HG02885 (cell line): ENCODE measurements at regions not wholly inside any gene's neighbourhood (a gene's known extent, or its start where the extent isn't known, plus 50 kb on each side); places are given as distances from the start of the nearest gene placed in this dataset.
"Not testable (repeated sequence)": the region's sequence is repeated elsewhere in the genome, so short reads cannot be mapped to it uniquely, and the experiment has no call there.

Experiments used
- ATAC-seq: cut with Tn5 transposase; IDR thresholded peaks from one replicate; pipeline ENCODE4 v1.9.1; 2021; ENCODE audit warnings: mild to moderate bottlenecking; ENCODE audit not compliant: unreplicated experiment, poor library complexity

DNA sequence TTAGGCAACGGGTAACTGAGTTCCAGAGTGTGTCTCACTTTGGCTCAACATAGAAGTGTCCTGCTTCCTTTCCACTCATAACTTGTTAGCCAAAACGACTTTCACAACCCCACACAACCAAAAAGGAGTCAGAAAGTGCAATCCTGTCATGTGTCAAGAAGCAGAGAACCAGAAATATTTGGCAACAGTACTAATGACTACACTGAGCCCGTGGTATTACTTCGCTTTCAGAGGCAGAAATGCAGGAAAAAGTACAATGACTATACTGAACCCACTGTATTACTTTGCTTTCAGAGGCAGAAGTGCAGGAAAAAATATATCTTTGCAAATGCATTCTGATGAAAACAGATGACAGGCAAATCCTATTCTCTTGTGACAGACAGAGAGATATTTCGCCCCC lies 484.6 kb downstream of the KIF2B start:
- ATAC-seq = no peak

DNA sequence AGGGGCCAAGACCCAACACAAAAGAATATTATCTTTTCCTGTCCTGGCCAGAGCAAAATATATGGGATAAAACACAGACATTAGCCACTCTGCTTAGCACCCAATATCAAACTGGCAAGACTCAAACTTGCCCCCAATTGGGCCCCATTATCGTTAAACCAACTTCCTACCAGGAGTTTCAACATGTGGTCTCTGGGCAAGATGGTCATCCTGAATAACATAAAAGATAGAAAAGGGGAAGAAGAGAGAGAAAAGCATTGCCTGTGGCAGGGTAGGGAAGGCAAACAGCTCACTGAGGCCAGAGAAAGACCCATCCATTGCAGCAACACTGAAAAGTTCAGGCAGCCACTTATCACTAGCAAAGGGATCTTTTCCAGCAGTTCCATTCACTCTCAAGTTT lies 502.1 kb downstream of the KIF2B start:
- no peak for ATAC-seq

DNA sequence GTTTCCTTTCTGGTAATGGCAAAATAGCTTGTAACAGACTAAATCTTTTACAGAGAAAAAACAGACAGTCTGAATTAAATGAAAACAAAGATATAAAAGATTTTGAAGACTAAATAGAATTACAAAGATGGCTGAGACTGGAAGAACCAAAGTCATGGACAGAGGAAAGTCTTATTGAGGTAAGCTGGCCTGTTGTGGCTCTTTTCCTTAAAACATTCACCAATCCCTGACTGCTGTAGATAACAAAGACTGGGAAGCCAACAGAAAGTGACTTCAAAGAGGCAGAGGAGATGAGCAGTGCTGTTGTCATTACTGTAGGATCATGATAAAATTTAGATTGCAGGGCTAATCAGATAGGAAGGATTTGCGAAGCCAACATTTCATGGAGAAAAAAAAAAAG lies 517.0 kb downstream of the KIF2B start:
- no peak for ATAC-seq

DNA sequence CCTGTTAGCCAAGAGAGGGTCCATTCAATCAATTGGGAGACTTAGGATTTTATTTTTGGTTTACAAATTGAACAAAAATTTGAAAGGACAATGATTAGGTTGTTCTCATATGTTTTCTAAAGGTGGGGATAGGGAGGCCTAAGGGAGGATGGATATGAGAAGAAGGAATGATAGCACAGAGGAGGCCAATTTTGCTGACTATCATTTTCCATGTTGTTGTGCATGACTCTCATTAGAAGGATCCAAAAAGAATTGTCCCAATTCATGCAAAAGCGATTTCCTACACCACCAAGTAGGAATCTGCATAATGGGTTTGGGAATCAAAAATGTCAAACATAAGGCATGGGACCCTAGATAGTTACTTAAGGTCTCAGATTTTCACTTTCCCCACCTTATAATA lies 524.8 kb downstream of the KIF2B start:
- no peak for ATAC-seq

DNA sequence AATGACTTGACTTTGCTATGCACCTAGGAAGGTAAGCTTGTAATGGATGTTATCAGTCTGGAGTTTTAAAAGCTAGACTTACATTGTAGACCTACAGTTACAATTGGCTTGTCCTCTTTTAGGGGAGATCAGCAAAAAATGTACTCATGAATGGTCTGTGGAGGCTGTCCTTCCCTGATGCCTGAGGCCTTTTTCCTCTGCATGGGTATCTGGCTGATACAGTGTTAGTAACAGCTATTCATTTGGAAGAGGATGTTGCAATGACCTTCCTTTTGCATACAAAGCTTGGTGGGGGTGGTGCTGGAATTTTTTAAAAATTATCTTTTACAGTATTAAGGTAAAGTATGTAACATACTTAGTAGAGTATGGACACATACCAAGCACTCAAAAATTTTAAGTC lies 525.5 kb downstream of the KIF2B start:
- ATAC-seq = no peak

DNA sequence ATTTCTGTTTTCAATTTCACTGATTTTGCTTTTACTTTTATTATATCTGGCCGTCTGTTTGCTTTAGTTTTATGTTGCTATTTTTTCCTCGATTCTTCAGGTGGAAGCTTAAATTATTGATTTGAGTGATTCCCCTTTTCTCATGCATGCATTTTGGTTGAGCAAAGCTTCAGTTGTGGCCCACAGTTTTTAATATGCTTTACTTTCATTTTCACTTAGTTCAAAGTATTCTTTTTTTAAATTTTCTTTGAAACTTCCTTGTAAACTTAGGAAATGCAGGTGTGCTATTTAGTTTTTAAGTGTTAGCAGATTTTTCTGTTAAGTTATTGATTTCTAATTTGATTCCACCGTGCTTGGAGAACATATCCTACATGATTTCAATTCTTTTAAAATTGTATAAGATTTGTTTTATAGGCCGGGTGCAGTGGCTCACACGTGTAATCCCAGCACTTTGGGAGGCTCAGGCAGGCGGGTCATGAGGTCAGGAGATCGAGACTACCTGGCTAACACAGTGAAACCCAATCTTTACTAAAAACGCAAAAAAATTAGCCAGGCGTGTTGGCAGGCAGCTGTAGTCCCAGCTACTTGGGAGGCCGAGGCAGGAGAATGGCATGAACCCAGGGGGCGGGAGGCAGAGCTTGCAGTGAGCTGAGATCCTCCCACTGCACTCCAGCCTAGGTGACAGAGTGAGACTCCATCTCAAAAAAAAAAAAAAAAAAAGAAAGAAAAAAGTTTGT lies 531.2 kb downstream of the KIF2B start:
- no peak for ATAC-seq

DNA sequence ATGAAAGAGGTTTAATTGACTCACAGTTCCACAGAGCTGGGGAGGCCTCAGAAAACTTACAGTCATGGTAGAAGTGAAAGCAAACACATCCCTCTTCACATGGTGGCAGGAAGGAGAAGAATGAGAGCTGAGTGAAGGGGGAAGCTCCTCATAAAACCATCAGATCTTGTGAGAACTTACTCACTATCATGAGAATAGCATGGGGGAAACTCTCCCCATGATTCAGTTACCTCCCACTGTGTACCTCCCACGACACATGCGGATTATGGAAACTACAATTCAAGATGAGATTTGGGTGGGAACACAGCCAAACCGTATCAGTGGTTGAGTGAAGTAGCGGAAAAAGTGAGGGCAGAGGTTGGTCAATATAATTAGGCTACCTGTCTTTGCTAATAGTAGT lies 538.3 kb downstream of the KIF2B start:
- ATAC-seq = not testable (repeated sequence)

DNA sequence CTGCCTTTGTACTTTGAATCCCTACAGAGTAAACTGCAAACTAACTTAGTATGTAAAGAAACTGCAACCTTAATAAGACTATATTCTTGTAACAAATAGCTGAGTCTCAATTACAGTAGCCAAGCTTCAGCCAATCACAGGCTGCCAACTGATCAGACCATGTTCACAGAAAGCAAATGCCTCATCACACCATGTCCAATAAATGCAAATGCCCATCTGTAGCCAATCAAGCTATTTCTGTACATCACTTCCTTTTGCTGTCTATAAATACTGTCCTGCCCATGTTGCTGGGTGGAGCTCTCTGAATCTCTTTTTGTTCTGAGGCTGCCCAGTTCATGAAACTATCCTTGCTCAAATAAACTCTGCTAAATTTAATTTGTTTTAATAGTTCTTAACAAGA lies 531.7 kb upstream of the TOM1L1 start:
- no peak for ATAC-seq

DNA sequence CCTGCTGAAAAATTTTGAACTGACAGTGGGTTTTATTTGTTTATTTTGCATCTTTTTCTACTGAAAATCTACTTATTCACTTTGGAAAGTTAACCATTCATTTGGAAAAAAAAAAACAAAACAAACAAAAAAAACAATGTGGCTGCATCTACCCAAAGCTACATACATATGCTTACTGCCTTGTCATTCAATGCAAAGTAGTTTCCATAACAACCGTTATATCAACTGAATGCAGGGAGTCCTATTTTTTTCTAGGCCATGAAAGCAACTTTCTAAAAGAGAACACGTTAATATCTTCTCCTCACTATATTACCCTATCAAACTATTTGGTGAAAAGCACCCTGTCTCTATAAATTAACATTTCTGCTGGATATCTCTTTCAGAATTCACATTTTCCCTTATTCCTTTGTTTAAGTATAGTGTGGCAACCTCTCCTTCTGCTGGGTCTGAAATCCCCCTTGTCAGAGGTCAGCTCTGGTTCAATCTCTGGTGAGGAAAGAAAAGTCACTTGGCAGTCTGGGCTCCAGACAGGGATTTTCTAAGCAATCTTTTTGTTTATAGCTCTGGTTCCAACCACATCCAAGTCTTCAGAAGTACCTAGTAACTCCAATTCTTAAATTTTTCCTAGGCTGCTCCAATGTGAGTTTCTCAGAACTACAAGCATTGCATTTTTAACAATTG lies 528.4 kb upstream of the TOM1L1 start:
- ATAC-seq = no peak

DNA sequence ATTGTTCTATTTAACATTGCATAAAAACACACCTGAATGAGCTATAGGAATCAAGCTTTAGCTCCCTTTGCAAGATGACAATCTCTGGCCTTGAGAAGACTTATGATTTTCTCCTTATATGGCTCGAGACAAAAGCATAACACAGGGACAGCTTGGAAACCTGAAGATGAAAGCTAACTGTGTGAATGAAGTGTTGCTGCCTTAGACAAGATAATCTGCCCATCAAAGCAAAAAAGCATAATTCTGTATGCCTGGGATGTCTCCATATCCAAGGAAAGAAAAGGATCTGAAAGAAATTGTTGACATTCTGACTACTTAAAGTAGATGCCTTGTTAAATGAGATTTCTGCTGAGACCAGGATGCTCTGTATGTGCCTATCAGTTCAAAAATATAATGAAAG lies 526.7 kb upstream of the TOM1L1 start:
- no peak for ATAC-seq

DNA sequence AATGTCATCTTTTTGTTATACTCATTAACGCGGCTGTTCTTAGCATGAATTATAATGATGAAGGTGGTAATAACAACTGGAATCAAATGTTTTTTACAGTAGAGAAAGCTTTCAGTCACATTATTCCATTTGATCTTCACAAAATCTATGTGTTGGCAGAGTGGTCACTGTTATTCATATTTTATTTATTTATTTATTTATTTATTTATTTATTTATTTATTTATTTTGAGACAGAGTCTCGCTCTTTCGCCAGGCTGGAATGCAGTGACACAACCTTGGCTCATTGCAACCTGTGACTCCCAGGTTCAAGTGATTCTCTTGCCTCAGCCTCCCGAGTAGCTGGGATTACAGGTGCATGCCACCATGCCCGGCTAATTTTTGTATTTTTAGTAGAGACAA lies 524.2 kb upstream of the TOM1L1 start:
- not testable (repeated sequence) for ATAC-seq

DNA sequence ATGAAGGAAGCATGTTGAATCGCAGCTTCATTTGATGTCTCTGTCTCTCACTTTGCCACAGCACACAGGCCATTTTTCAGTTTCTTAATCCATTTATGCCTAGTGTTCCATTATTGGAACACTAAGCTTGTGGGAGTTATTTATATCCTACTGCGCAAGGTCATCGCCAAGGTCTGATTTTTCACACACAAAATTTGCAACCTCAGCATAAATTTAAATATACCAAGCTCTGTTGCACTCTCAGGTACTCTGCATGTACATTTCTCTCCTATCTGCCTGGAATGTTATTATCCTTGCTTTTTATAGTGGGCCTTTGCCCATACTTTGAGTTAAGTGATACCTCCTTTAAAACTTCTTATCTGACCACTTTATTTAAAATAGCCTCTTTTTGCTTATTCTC lies 519.2 kb upstream of the TOM1L1 start:
- ATAC-seq = no peak

DNA sequence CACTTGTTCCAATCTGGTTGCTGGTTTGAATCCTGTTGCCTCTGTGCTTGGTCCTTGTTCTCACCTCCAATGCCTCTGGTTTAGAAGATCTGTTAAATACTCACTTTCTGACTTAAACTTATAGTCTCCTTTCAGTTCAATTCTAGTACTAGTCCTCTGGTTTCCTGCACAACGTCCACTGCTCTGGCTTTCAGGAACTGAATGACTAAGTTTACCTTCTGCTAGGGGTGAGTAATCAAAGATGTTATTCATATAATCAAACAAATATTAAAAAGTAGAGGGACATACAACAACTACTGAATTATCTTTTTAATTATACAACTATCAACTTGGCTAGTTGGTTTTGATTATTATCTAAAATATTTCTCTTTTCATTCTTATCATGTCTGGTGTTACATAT lies 496.4 kb upstream of the TOM1L1 start:
- no peak for ATAC-seq

DNA sequence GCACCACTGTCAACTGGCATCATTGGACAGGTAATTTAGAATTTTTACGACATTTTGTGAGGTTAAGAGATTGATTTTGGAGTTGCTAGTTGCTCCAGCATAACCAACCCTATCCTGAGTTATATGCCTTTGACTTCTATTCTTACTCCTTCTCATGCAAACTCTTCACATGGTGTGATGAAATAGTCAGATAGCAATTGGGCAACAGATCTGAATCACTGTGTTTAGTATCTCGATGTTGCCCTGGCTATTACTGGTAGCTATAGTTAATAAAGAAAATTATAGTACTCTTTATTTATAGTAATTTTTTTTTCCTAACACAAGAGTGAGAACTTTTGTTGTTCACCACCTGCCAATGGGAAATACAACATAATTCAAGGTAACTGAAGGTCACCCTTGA lies 494.8 kb upstream of the TOM1L1 start:
- ATAC-seq = no peak

DNA sequence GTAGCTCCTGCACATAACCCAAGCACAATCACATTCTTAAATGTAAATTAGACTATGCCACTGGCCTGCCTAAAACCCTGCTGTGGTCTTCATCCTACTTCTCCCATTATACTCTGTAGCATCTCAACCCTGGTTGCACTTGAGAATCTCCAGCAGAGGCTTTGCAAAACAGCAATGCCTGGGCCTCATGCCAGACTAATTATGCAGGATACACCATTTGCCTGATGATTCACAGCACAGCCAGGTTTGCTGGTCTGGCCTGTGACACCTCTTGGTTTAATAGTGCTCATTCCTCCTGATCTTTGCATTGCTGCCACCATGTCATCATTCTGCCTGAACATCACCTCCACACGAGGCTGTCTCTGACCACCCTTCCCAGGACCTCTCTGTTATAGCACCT lies 491.9 kb upstream of the TOM1L1 start:
- no peak for ATAC-seq

DNA sequence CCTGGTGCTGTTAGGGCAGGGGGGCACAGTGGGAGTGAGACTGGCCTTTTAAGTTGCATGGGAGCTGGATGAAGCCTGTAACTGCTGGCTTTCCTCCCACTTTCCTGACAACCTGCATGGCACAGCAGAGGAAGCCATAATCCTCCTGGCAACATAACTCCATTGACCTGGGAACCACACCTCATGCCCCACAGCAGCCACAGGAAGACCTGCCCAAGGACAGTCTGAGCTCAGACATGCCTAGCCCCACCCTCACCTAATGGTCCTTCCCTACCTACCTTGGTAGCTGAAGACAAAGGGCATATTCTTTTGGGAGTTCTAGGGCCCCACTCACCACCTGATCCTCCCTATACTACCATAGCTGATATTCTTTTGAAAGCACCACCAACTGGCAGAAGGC lies 482.2 kb upstream of the TOM1L1 start:
- ATAC-seq = no peak

DNA sequence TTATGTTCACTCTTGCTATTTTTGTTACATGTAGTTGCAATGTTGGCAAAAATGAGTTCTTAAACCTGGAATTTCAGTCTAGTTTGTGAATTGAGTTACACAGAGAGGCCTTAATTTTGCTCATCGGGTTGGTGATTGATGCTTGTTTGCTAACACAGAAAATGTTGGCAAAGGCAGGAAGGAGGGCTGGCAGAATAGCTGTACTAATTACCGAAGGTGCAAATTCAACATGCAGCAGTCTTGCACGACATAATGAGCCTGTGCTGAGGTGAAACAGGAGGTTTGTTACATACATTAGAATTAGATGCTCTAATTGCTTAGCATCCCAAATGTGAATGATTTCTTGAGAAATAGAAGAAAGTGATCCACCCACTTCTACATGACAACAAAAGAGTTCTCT lies 475.0 kb upstream of the TOM1L1 start:
- no peak for ATAC-seq

DNA sequence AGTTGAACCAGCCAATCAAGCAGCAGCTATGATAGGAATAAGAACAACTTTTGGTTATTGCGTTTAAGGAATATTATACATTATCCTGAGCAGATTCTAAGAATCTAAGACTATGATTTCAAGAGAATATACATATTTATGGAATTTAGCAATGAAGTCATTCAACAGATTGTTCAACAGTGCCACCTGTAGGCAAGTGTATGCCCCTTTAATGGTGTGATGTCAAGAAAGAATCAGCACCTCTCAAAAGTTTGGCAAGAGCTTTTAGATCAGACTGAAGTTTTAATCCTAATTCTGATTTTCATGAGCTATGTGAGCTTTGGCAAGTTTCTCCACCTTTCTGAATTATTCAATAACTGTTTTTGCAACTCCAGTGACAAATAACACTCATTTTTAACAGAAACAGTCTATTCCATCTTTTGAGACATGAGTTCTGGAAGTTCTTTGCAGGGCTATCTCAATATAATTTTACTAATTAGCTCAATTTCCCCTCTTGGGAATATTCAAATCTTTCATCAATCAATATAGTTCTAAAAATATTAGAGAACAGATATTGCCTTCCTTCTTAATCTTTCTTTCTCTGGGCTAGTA lies 474.3 kb upstream of the TOM1L1 start:
- no peak for ATAC-seq

DNA sequence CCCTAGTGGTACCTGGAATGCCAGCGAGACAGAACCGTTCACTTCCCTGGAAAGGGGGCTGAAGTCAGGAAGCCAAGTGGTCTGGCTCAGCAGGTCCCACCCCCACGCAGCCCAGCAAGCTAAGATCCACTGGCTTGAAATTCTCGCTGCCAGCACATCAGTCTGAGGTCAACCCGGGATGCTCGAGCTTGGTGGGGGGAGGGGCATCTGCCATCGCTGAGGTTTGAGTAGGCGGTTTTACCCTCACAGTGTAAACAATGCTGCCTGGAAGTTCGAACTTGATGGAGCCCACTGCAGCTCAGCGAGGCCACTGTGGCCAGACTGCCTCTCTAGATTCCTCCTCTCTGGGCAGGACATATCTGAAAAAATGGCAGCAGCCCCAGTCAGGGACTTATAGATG lies 464.7 kb upstream of the TOM1L1 start:
- ATAC-seq = no peak

DNA sequence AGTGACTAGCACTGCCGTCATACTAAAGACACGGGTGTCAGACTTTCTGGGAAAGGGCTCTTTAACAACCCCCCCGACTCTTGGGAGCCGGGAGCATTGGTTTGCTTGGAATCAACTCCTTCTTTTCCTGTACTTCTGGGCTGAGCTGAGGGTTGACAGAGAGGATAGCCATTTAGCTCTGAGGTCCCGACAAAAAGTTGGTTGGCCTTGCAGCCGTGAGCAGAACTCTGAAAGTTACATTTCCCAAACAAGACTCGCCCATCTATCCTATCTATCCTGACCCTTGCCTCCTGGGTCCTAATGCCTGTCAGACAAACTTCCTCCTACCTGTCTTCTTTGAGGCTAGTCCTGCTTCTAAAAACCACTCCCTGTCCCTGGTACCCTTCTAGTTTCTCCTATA lies 460.8 kb upstream of the TOM1L1 start:
- ATAC-seq = no peak

DNA sequence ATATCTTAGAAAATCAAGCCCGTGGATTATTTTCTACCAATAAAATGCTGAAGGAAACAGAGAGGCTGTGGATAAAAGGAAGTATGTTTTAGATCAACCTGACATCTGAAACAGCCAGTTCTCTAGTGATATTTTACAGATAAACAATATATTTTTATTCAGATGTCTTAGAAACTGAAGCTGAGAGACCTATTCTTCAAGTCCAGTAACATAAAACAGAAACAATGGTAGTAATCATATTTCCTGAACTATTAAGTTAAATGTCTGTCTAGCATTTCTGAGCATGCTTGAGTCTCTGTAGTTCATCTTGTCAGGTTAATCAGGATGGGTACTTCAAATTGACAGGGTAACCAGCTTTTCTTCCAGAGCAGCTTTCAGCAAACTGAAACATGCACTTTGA lies 449.6 kb upstream of the TOM1L1 start:
- ATAC-seq = no peak
